COLO668 (cell line): ENCODE measurements at regions not wholly inside any gene's neighbourhood (a gene's known extent, or its start where the extent isn't known, plus 50 kb on each side); places are given as distances from the start of the nearest gene placed in this dataset.
"Not testable (repeated sequence)": the region's sequence is repeated elsewhere in the genome, so short reads cannot be mapped to it uniquely, and the experiment has no call there.

Experiments
- DNase-seq: peaks from one replicate; lab custom pipeline; 2025; ENCODE audit not compliant: unreplicated experiment; lab: John Stamatoyannopoulos, UW

- no peak for DNase-seq
Observed at GRCh38 chr1:221863635-221864034, 121.7 kb upstream of the DUSP10 start.

- no peak for DNase-seq
Observed at GRCh38 chr1:221862971-221863370, 121.1 kb upstream of the DUSP10 start.

- no peak for DNase-seq
Observed at GRCh38 chr1:221858818-221859611, 117.1 kb upstream of the DUSP10 start.

GRCh38 chr1:221857094-221857444 lies 115.2 kb upstream of the DUSP10 start:
- not testable (repeated sequence) for DNase-seq

GRCh38 chr1:221856228-221857093 lies 114.6 kb upstream of the DUSP10 start:
- no peak for DNase-seq

GRCh38 chr1:221855156-221855555 lies 113.3 kb upstream of the DUSP10 start:
- no peak for DNase-seq

- DNase-seq, result no peak
Observed at GRCh38 chr1:221851336-221851735, 109.4 kb upstream of the DUSP10 start.

- no peak for DNase-seq
Observed at GRCh38 chr1:221850470-221851187, 108.7 kb upstream of the DUSP10 start.

- no peak for DNase-seq
Observed at GRCh38 chr1:221849897-221850296, 108.0 kb upstream of the DUSP10 start.

- DNase-seq, result no peak
Observed at GRCh38 chr1:221849110-221849509, 107.2 kb upstream of the DUSP10 start.

- DNase-seq, result no peak
Observed at GRCh38 chr1:221847676-221848075, 105.8 kb upstream of the DUSP10 start.

GRCh38 chr1:221845650-221846371 lies 103.9 kb upstream of the DUSP10 start:
- peak; percentile 67 for DNase-seq

GRCh38 chr1:221841983-221842335 lies 100.1 kb upstream of the DUSP10 start:
- DNase-seq, result no peak

- DNase-seq, result no peak
Observed at GRCh38 chr1:221841251-221841982, 99.5 kb upstream of the DUSP10 start.

GRCh38 chr1:221840511-221841243 lies 98.8 kb upstream of the DUSP10 start:
- no peak for DNase-seq

GRCh38 chr1:221839782-221840395 lies 98.0 kb upstream of the DUSP10 start:
- DNase-seq, result no peak

- no peak for DNase-seq
Observed at GRCh38 chr1:221839321-221839720, 97.4 kb upstream of the DUSP10 start.

- DNase-seq, result no peak
Observed at GRCh38 chr1:221837896-221838295, 96.0 kb upstream of the DUSP10 start.
